Caco-2 (cell line): ENCODE measurements at regions not wholly inside any gene's neighbourhood (a gene's known extent, or its start where the extent isn't known, plus 50 kb on each side); places are given as distances from the start of the nearest gene placed in this dataset.

Source experiments
- BruUV-seq: library from RNA; stranded (reverse); fragments of 400-500 nt; replicated peaks from 2 replicates; lab custom pipeline; 2021; lab: Mats Ljungman, UMichigan
- CTCF ChIA-PET: fragments of 300-600 bp; sonication (Branson Sonifier 250); formaldehyde crosslinking; loops from one replicate; lab custom pipeline; 2022; ENCODE audit warnings: antibody characterized with exemption; lab: Charles Lee
- POLR2A ChIA-PET: fragments of 300-600 bp; sonication (Branson Sonifier 250); formaldehyde crosslinking; loops from one replicate; lab custom pipeline; 2022; ENCODE audit warnings: antibody characterized with exemption; lab: Charles Lee
- DNase-seq, 2 experiments: peaks; one replicate each; pipeline versions ENCODE4 v3.0.0 to v3.0.0-alpha.2; 2020 to 2022
- H3K27me3 ChIP-seq: replicated peaks from 2 replicates; pipeline ENCODE4 v1.6.0; 2011; ENCODE audit warnings: low read length; ENCODE audit not compliant: control insufficient read depth, insufficient read depth
- H3K36me3 ChIP-seq: 2 replicates; pipeline ENCODE4 v1.5.1; 2011; ENCODE audit warnings: low read length; ENCODE audit not compliant: control insufficient read depth, insufficient read depth
- H3K4me1 ChIP-seq: fragments of 250-450 bp; sonication (Bioruptor Pico); 2 replicates; pipeline ENCODE4 v1.5.1; 2020; ENCODE audit warnings: mild to moderate bottlenecking
- H3K4me3 ChIP-seq: 2 replicates; pipeline ENCODE4 v1.5.1; 2011; ENCODE audit warnings: low read depth, mild to moderate bottlenecking, control low read depth, low read length
- H3K9me3 ChIP-seq: fragments of 250-450 bp; sonication (Bioruptor Pico); 2 replicates; pipeline ENCODE4 v1.5.1; 2020; ENCODE audit warnings: mild to moderate bottlenecking, moderate library complexity
- H3K27ac Mint-ChIP-seq: one replicate; pipeline ENCODE4 v1.8.0; 2022; ENCODE audit warnings: mixed read lengths; ENCODE audit not compliant: unreplicated experiment
- H3K27me3 Mint-ChIP-seq: one replicate; pipeline ENCODE4 v1.8.0; 2022; ENCODE audit warnings: mixed read lengths; ENCODE audit not compliant: insufficient read depth, unreplicated experiment
- H3K36me3 Mint-ChIP-seq: one replicate; pipeline ENCODE4 v1.8.0; 2022; ENCODE audit warnings: mild to moderate bottlenecking, mixed read lengths; ENCODE audit not compliant: insufficient read depth, unreplicated experiment
- H3K4me1 Mint-ChIP-seq: one replicate; pipeline ENCODE4 v1.8.0; 2022; ENCODE audit warnings: low read depth, mixed read lengths; ENCODE audit not compliant: unreplicated experiment
- H3K4me3 Mint-ChIP-seq: one replicate; pipeline ENCODE4 v1.8.0; 2022; ENCODE audit warnings: mild to moderate bottlenecking, moderate library complexity, mixed read lengths; ENCODE audit not compliant: unreplicated experiment
- H3K9me3 Mint-ChIP-seq: one replicate; pipeline ENCODE4 v1.8.0; 2022; ENCODE audit warnings: mixed read lengths; ENCODE audit not compliant: unreplicated experiment
- CTCF ChIP-seq, 2 experiments: fragments of 200-600 bp in 1 of 2; IDR thresholded peaks; 1 replicate in 1 of 2; 2 replicates in 1 of 2; pipeline versions ENCODE4 v1.5.1 to v1.8.0; 2011 to 2022; ENCODE audit warnings: antibody characterized with exemption in 1 of 2, control low read depth in 1 of 2, inconsistent platforms in 1 of 2, low read depth in 1 of 2, low read length in 1 of 2, mild to moderate bottlenecking in 1 of 2, moderate library complexity in 1 of 2; ENCODE audit not compliant: insufficient read depth in 1 of 2, severe bottlenecking in 1 of 2, unreplicated experiment in 1 of 2
- intact Hi-C: fragments of 100-400 bp; cut with micrococcal nuclease; formaldehyde crosslinking; loops from one replicate; pipeline ENCODE4 v1.10.0; 2022; ENCODE audit not compliant: unreplicated experiment

- no peaks in the 10 kb centered on the region for H3K4me1 Mint-ChIP-seq
- H3K27ac Mint-ChIP-seq = no peak overlapping the region
- Histone ChIP-seq H3K36me3 (no peaks in the 10 kb centered on the region), H3K9me3 (no peaks in the 10 kb centered on the region), H3K4me1 (no peaks in the 10 kb centered on the region), H3K27me3 (no peaks in the 10 kb centered on the region), H3K4me3 (no peak overlapping the region)
- H3K36me3 Mint-ChIP-seq = no peaks in the 10 kb centered on the region
- intact Hi-C loops = no loop called here
- TF ChIP-seq CTCF (IDR thresholded peaks at IDR 0.05; ENCODE audit: insufficient read depth in 1 of 2, low read depth in 1 of 2, low read length in 1 of 2, severe bottlenecking in 1 of 2, unreplicated experiment in 1 of 2) = no peak
- H3K4me3 Mint-ChIP-seq = no peak overlapping the region
- H3K9me3 Mint-ChIP-seq = no peaks in the 10 kb centered on the region
- DNase-seq = no peak
- no peaks in the 10 kb centered on the region for H3K27me3 Mint-ChIP-seq
- CTCF ChIA-PET = no interaction called here
- POLR2A ChIA-PET = no interaction called here
- BruUV-seq = no TSS peak
Measured at GRCh38 chr13:50576156-50576555, 267.3 kb downstream of the DLEU7 start.

DNA sequence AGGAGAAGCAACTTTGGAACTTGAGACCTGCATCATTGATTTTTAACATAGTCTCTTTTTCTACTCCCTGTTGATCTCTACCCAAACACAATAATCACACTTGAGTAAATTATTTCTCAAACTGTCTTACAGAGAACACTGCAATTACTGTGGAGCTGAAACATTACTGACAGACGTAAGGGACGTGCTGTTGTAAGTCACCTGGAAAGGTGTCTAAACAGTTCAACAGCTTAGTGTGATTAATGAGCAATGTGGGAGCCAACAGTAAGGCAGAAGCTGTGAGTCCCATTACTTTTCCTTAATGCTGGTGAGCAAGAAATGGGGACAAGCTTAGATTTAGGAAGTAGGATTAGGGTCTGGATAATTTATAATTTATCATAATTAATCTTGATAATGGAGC is 265.7 kb downstream of the DLEU7 start:
- intact Hi-C loops = no loop called here
- H3K9me3 ChIP-seq = no peaks in the 10 kb centered on the region
- no peaks in the 10 kb centered on the region for H3K36me3 Mint-ChIP-seq
- no peak overlapping the region for H3K4me3 Mint-ChIP-seq
- no peaks in the 10 kb centered on the region for H3K9me3 Mint-ChIP-seq
- POLR2A ChIA-PET = no interaction called here
- H3K27ac Mint-ChIP-seq = no peak overlapping the region
- DNase-seq = no peak
- TF ChIP-seq CTCF (IDR thresholded peaks at IDR 0.05; ENCODE audit: insufficient read depth in 1 of 2, low read depth in 1 of 2, low read length in 1 of 2, severe bottlenecking in 1 of 2, unreplicated experiment in 1 of 2) = no peak
- no peaks in the 10 kb centered on the region for H3K27me3 ChIP-seq
- H3K36me3 ChIP-seq = no peaks in the 10 kb centered on the region
- no peaks in the 10 kb centered on the region for H3K4me1 Mint-ChIP-seq
- no peak overlapping the region for H3K4me3 ChIP-seq
- no TSS peak for BruUV-seq
- H3K27me3 Mint-ChIP-seq = no peaks in the 10 kb centered on the region
- H3K4me1 ChIP-seq = no peaks in the 10 kb centered on the region
- CTCF ChIA-PET = no interaction called here

GRCh38 chr13:50580684-50581305 is 262.7 kb downstream of the DLEU7 start:
- no peaks in the 10 kb centered on the region for H3K9me3 Mint-ChIP-seq
- no TSS peak for BruUV-seq
- intact Hi-C loops = no loop called here

More at GRCh38 chr13:50580684-50581305, 262.7 kb downstream of the DLEU7 start:
- Histone ChIP-seq H3K4me3 (no peak overlapping the region), H3K9me3 (no peaks in the 10 kb centered on the region), H3K27me3 (no peaks in the 10 kb centered on the region), H3K36me3 (no peaks in the 10 kb centered on the region), H3K4me1 (no peaks in the 10 kb centered on the region)
- H3K36me3 Mint-ChIP-seq = no peaks in the 10 kb centered on the region
- CTCF ChIA-PET = no interaction called here
- POLR2A ChIA-PET = no interaction called here
- no peak for TF ChIP-seq CTCF (IDR thresholded peaks at IDR 0.05; ENCODE audit: insufficient read depth in 1 of 2, low read depth in 1 of 2, low read length in 1 of 2, severe bottlenecking in 1 of 2, unreplicated experiment in 1 of 2)
- no peak overlapping the region for H3K27ac Mint-ChIP-seq
- H3K4me3 Mint-ChIP-seq = no peak overlapping the region
- H3K27me3 Mint-ChIP-seq = no peaks in the 10 kb centered on the region
- no peaks in the 10 kb centered on the region for H3K4me1 Mint-ChIP-seq
- no peak for DNase-seq
